Cardiac muscle cell (in vitro differentiated cells and primary cell): ENCODE measurements at regions not wholly inside any gene's neighbourhood (a gene's known extent, or its start where the extent isn't known, plus 50 kb on each side); places are given as distances from the start of the nearest gene placed in this dataset.

Source experiments
- DNase-seq, 2 donors: peaks; one replicate each; pipeline versions ENCODE4 v3.0.0 to v3.0.0-alpha.2; 2010 to 2017; ENCODE audit warnings: low read depth in 1 of 2, low spot score in 1 of 2
- H3K27ac ChIP-seq: fragments of 200-600 bp; sonication (generic); 2 replicates; pipeline ENCODE4 v1.5.1; 2016
- H3K27me3 ChIP-seq: fragments of 200-600 bp; sonication (generic); 2 replicates; pipeline ENCODE4 v1.6.0; 2016; ENCODE audit warnings: control low read depth
- H3K36me3 ChIP-seq: fragments of 200-600 bp; sonication (generic); 2 replicates; pipeline ENCODE4 v1.5.1; 2016; ENCODE audit warnings: control low read depth
- H3K4me1 ChIP-seq: fragments of 200-600 bp; sonication (generic); 2 replicates; pipeline ENCODE4 v1.8.1; 2017; ENCODE audit warnings: low read depth, mild to moderate bottlenecking, mixed run types
- H3K4me3 ChIP-seq: fragments of 200-600 bp; sonication (generic); 2 replicates; pipeline ENCODE4 v1.5.1; 2016; ENCODE audit warnings: mild to moderate bottlenecking
- H3K9me3 ChIP-seq: fragments of 200-600 bp; sonication (generic); 2 replicates; pipeline ENCODE4 v1.5.1; 2017; ENCODE audit warnings: low read depth, mild to moderate bottlenecking, control low read depth
- CTCF ChIP-seq: IDR thresholded peaks from 2 replicates; pipeline ENCODE4 v1.5.1; 2012; ENCODE audit warnings: low read depth, mild to moderate bottlenecking, low read length

- Histone ChIP-seq H3K4me3 (no peak overlapping the region), H3K9me3 (no peaks in the 10 kb centered on the region), H3K27me3 (no peaks in the 10 kb centered on the region), H3K4me1 (peaks cover 7% of the 10 kb centered on the region), H3K36me3 (no peaks in the 10 kb centered on the region), H3K27ac (no peak overlapping the region)
- TF ChIP-seq CTCF = no peak
- no peak for DNase-seq
Observed at GRCh38 chr10:114758331-114758730, 63.2 kb upstream of the FHIP2A start.

- Histone ChIP-seq H3K27me3 (no peaks in the 10 kb centered on the region), H3K4me1 (no peaks in the 10 kb centered on the region), H3K4me3 (no peak overlapping the region), H3K9me3 (no peaks in the 10 kb centered on the region), H3K36me3 (no peaks in the 10 kb centered on the region), H3K27ac (no peak overlapping the region)
- no peak for TF ChIP-seq CTCF
- DNase-seq = no peak
Observed at GRCh38 chr10:114761205-114762193, 60.1 kb upstream of the FHIP2A start.

- H3K27ac ChIP-seq = no peak overlapping the region
- no peak for TF ChIP-seq CTCF
- H3K4me1 ChIP-seq = peaks cover 6% of the 10 kb centered on the region
- no peak for DNase-seq
- no peaks in the 10 kb centered on the region for H3K27me3 ChIP-seq
- no peaks in the 10 kb centered on the region for H3K36me3 ChIP-seq
- no peak overlapping the region for H3K4me3 ChIP-seq
- H3K9me3 ChIP-seq = no peaks in the 10 kb centered on the region
Observed at GRCh38 chr10:114762811-114763210, 58.8 kb upstream of the FHIP2A start.

- no peak for DNase-seq
- Histone ChIP-seq H3K27ac (no peak overlapping the region), H3K27me3 (peaks cover 9% of the 10 kb centered on the region), H3K4me1 (peaks cover 6% of the 10 kb centered on the region), H3K4me3 (no peak overlapping the region), H3K36me3 (no peaks in the 10 kb centered on the region), H3K9me3 (no peaks in the 10 kb centered on the region)
- TF ChIP-seq CTCF = no peak
Observed at GRCh38 chr10:114764656-114765055, 56.9 kb upstream of the FHIP2A start.

GRCh38 chr10:114766470-114766869 lies 55.1 kb upstream of the FHIP2A start:
- H3K4me3 ChIP-seq = peak overlapping the region; percentile 85
- H3K36me3 ChIP-seq = no peaks in the 10 kb centered on the region
- no peak for DNase-seq
- TF ChIP-seq CTCF = no peak
- peaks cover 6% of the 10 kb centered on the region for H3K4me1 ChIP-seq
- no peaks in the 10 kb centered on the region for H3K9me3 ChIP-seq
- H3K27me3 ChIP-seq = peaks cover 22% of the 10 kb centered on the region
- no peak overlapping the region for H3K27ac ChIP-seq
